ENCODE measurements at regions not wholly inside any gene's neighbourhood (a gene's known extent, or its start where the extent isn't known, plus 50 kb on each side); places are given as distances from the start of the nearest gene placed in this dataset.

- Mint-ChIP-seq H3K4me1 (no peaks in the 10 kb centered on the region), H3K36me3 (ENCODE audit: low read depth) (no peaks in the 10 kb centered on the region), H3K27me3 (no peaks in the 10 kb centered on the region), H3K9me3 (peaks cover 9% of the 10 kb centered on the region), H3K27ac (no peak overlapping the region), H3K4me3 (no peak overlapping the region)
- POLR2A ChIA-PET = no interaction called here
- CTCF ChIA-PET = no interaction called here
- DNase-seq = no peak
Measured at GRCh38 chr17:69898601-69899000, 176.4 kb upstream of the KCNJ16 start.

GRCh38 chr17:69900101-69900500 lies 174.9 kb upstream of the KCNJ16 start:
- Mint-ChIP-seq H3K36me3 (ENCODE audit: low read depth) (no peaks in the 10 kb centered on the region), H3K4me3 (no peak overlapping the region), H3K27me3 (no peaks in the 10 kb centered on the region), H3K9me3 (peaks cover 7% of the 10 kb centered on the region), H3K4me1 (no peaks in the 10 kb centered on the region), H3K27ac (no peak overlapping the region)
- CTCF ChIA-PET = no interaction called here
- DNase-seq = no peak
- POLR2A ChIA-PET = no interaction called here

GRCh38 chr17:69900829-69901228 lies 174.2 kb upstream of the KCNJ16 start:
- H3K4me1 Mint-ChIP-seq = no peaks in the 10 kb centered on the region
- no peaks in the 10 kb centered on the region for H3K27me3 Mint-ChIP-seq
- no peak overlapping the region for H3K4me3 Mint-ChIP-seq
- ChIA-PET CTCF (no interaction called here), POLR2A (no interaction called here)
- H3K9me3 Mint-ChIP-seq = peaks cover 7% of the 10 kb centered on the region
- no peaks in the 10 kb centered on the region for H3K36me3 Mint-ChIP-seq (ENCODE audit: low read depth)
- no peak for DNase-seq
- no peak overlapping the region for H3K27ac Mint-ChIP-seq

- no peaks in the 10 kb centered on the region for H3K36me3 Mint-ChIP-seq (ENCODE audit: low read depth)
- CTCF ChIA-PET = no interaction called here
Measured at GRCh38 chr17:69906306-69906705, 168.7 kb upstream of the KCNJ16 start.

GRCh38 chr17:69907132-69907847 lies 167.7 kb upstream of the KCNJ16 start:
- Mint-ChIP-seq H3K36me3 (ENCODE audit: low read depth) (no peaks in the 10 kb centered on the region), H3K27ac (no peak overlapping the region), H3K4me3 (no peak overlapping the region), H3K4me1 (no peaks in the 10 kb centered on the region), H3K9me3 (peaks cover 4% of the 10 kb centered on the region), H3K27me3 (no peaks in the 10 kb centered on the region)
- CTCF ChIA-PET = no interaction called here
- no peak for DNase-seq
- POLR2A ChIA-PET = no interaction called here

More at GRCh38 chr17:69906306-69906705, 168.7 kb upstream of the KCNJ16 start:
- Mint-ChIP-seq H3K4me3 (no peak overlapping the region), H3K27me3 (no peaks in the 10 kb centered on the region), H3K9me3 (peaks cover 4% of the 10 kb centered on the region), H3K27ac (no peak overlapping the region), H3K4me1 (no peaks in the 10 kb centered on the region)
- DNase-seq = no peak
- POLR2A ChIA-PET = no interaction called here

- H3K36me3 Mint-ChIP-seq (ENCODE audit: low read depth) = no peaks in the 10 kb centered on the region
- no peaks in the 10 kb centered on the region for H3K9me3 Mint-ChIP-seq
- no peak overlapping the region for H3K4me3 Mint-ChIP-seq
- H3K27ac Mint-ChIP-seq = no peak overlapping the region
- ChIA-PET POLR2A (no interaction called here), CTCF (no interaction called here)
- no peaks in the 10 kb centered on the region for H3K27me3 Mint-ChIP-seq
- no peaks in the 10 kb centered on the region for H3K4me1 Mint-ChIP-seq
- DNase-seq = no peak
Measured at GRCh38 chr17:69908626-69909368, 166.2 kb upstream of the KCNJ16 start.

- CTCF ChIA-PET = no interaction called here
- POLR2A ChIA-PET = no interaction called here
- no peak for DNase-seq
- Mint-ChIP-seq H3K27me3 (no peaks in the 10 kb centered on the region), H3K27ac (no peak overlapping the region), H3K9me3 (no peaks in the 10 kb centered on the region), H3K36me3 (ENCODE audit: low read depth) (no peaks in the 10 kb centered on the region), H3K4me1 (no peaks in the 10 kb centered on the region), H3K4me3 (no peak overlapping the region)
Measured at GRCh38 chr17:69909389-69909788, 165.6 kb upstream of the KCNJ16 start.

- CTCF ChIA-PET = no interaction called here
- H3K4me1 Mint-ChIP-seq = no peaks in the 10 kb centered on the region
Measured at GRCh38 chr17:69912805-69913204, 162.2 kb upstream of the KCNJ16 start.

GRCh38 chr17:69913216-69913615 lies 161.8 kb upstream of the KCNJ16 start:
- Mint-ChIP-seq H3K4me1 (no peaks in the 10 kb centered on the region), H3K27me3 (no peaks in the 10 kb centered on the region), H3K36me3 (ENCODE audit: low read depth) (no peaks in the 10 kb centered on the region), H3K27ac (no peak overlapping the region), H3K9me3 (no peaks in the 10 kb centered on the region), H3K4me3 (no peak overlapping the region)
- CTCF ChIA-PET = no interaction called here
- no peak for DNase-seq
- POLR2A ChIA-PET = no interaction called here

More at GRCh38 chr17:69912805-69913204, 162.2 kb upstream of the KCNJ16 start:
- H3K36me3 Mint-ChIP-seq (ENCODE audit: low read depth) = no peaks in the 10 kb centered on the region
- POLR2A ChIA-PET = no interaction called here
- no peaks in the 10 kb centered on the region for H3K27me3 Mint-ChIP-seq
- no peak for DNase-seq
- no peaks in the 10 kb centered on the region for H3K9me3 Mint-ChIP-seq
- no peak overlapping the region for H3K27ac Mint-ChIP-seq
- no peak overlapping the region for H3K4me3 Mint-ChIP-seq

GRCh38 chr17:69913616-69914015 lies 161.4 kb upstream of the KCNJ16 start:
- H3K4me3 Mint-ChIP-seq = no peak overlapping the region
- H3K36me3 Mint-ChIP-seq (ENCODE audit: low read depth) = no peaks in the 10 kb centered on the region
- H3K9me3 Mint-ChIP-seq = no peaks in the 10 kb centered on the region
- DNase-seq = no peak
- ChIA-PET POLR2A (no interaction called here), CTCF (no interaction called here)
- H3K27ac Mint-ChIP-seq = no peak overlapping the region
- H3K27me3 Mint-ChIP-seq = no peaks in the 10 kb centered on the region
- no peaks in the 10 kb centered on the region for H3K4me1 Mint-ChIP-seq

- no peak for DNase-seq
- H3K4me3 Mint-ChIP-seq = no peak overlapping the region
- no peak overlapping the region for H3K27ac Mint-ChIP-seq
- ChIA-PET POLR2A (no interaction called here), CTCF (no interaction called here)
- no peaks in the 10 kb centered on the region for H3K9me3 Mint-ChIP-seq
- H3K36me3 Mint-ChIP-seq (ENCODE audit: low read depth) = no peaks in the 10 kb centered on the region
- H3K27me3 Mint-ChIP-seq = no peaks in the 10 kb centered on the region
- H3K4me1 Mint-ChIP-seq = no peaks in the 10 kb centered on the region
Measured at GRCh38 chr17:69914520-69914919, 160.5 kb upstream of the KCNJ16 start.

- Mint-ChIP-seq H3K4me1 (no peaks in the 10 kb centered on the region), H3K9me3 (no peaks in the 10 kb centered on the region), H3K36me3 (ENCODE audit: low read depth) (no peaks in the 10 kb centered on the region), H3K27me3 (no peaks in the 10 kb centered on the region), H3K4me3 (no peak overlapping the region), H3K27ac (no peak overlapping the region)
- ChIA-PET CTCF (no interaction called here), POLR2A (no interaction called here)
- DNase-seq = no peak
Measured at GRCh38 chr17:69916761-69917160, 158.3 kb upstream of the KCNJ16 start.

- no peaks in the 10 kb centered on the region for H3K4me1 Mint-ChIP-seq
- H3K4me3 Mint-ChIP-seq = no peak overlapping the region
- no peaks in the 10 kb centered on the region for H3K27me3 Mint-ChIP-seq
- no peaks in the 10 kb centered on the region for H3K9me3 Mint-ChIP-seq
- DNase-seq = no peak
- ChIA-PET CTCF (no interaction called here), POLR2A (no interaction called here)
- no peaks in the 10 kb centered on the region for H3K36me3 Mint-ChIP-seq (ENCODE audit: low read depth)
- H3K27ac Mint-ChIP-seq = no peak overlapping the region
Measured at GRCh38 chr17:69918164-69918563, 156.9 kb upstream of the KCNJ16 start.

- H3K4me1 Mint-ChIP-seq = no peaks in the 10 kb centered on the region
- no peak for DNase-seq
- ChIA-PET POLR2A (no interaction called here), CTCF (no interaction called here)
- no peak overlapping the region for H3K27ac Mint-ChIP-seq
- no peaks in the 10 kb centered on the region for H3K27me3 Mint-ChIP-seq
- H3K9me3 Mint-ChIP-seq = no peaks in the 10 kb centered on the region
- H3K4me3 Mint-ChIP-seq = no peak overlapping the region
- no peaks in the 10 kb centered on the region for H3K36me3 Mint-ChIP-seq (ENCODE audit: low read depth)
Measured at GRCh38 chr17:69919789-69920188, 155.2 kb upstream of the KCNJ16 start.
